ENCODE measurements at regions not wholly inside any gene's neighbourhood (a gene's known extent, or its start where the extent isn't known, plus 50 kb on each side); places are given as distances from the start of the nearest gene placed in this dataset.
"Not testable (repeated sequence)": the region's sequence is repeated elsewhere in the genome, so short reads cannot be mapped to it uniquely, and the experiment has no call there.

- no peak for DNase-seq (ENCODE audit: low spot score)
These were observed 102.9 kb upstream of the LRPAP1 start for GRCh38 chr4:3634894-3635820.

DNA sequence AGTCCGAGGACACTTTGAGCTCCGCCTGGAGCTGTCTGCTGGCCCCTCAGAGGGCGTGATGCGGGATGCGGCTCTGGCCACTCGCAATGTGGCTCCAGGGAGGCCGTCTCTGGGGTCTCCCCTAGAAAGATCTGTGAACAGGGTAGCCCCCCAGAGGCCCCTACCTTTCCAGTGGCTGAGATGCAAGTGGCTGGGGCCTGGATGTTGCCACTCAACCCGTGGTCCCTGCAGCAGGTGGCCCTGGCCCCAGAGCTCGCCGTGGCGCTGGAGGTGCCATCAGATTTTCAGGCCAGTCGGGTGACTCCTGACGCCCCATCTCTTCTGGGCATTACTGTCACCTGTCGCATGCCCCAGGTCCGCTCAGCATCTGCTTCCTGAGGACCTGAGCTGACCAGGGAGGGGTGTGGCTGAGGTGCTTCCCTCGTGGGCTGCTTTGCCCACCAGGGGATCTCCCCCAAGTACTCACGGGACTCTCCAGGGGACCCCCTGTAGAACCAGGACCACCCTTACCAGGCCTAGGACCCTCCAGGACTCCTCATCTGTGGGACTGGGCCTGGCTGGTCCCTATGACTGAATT lies 102.1 kb upstream of the LRPAP1 start:
- no peak for DNase-seq (ENCODE audit: low spot score)

DNA sequence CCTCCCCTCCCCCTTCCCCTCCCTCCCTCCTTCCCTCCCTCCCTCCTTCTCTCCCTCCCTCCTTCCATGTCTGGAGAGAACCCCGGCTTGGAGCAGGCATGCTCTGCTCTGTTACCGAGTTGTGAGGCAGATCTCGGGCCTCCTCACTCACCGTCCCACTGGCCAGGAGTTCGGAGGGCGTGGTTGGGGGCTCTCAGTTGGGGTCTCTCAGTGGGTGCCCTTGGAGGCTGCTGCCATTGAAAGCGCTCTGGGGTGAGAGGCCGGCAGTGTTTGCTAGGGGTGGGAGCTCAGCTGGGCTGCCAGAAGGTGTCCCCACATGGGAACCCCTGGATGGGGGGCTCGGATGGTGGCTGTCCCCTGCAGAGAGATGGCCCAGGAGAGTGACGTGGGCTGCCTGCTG lies 101.1 kb upstream of the LRPAP1 start:
- not testable (repeated sequence) for DNase-seq (ENCODE audit: low spot score)

DNA sequence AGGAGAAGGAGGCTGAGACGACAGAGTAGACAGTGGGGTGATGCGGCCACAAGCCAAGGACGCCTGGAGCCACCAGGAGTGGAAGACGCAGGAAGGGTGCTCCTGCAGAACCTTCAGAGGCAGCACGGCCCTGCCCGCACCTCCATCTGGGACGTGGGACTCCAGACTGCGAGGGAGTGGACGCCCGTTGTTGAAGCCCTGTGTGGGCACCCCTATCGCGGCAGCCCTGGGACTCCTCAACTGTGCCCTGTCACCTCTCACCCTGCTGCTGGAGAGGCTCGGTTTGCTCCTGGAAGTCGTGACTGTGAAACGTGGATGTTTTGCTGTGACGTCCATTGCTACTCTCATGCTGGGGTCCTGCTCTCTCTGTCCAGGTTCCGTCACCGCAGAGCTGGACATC lies 100.6 kb upstream of the LRPAP1 start:
- DNase-seq (ENCODE audit: low spot score), result not testable (repeated sequence)

DNA sequence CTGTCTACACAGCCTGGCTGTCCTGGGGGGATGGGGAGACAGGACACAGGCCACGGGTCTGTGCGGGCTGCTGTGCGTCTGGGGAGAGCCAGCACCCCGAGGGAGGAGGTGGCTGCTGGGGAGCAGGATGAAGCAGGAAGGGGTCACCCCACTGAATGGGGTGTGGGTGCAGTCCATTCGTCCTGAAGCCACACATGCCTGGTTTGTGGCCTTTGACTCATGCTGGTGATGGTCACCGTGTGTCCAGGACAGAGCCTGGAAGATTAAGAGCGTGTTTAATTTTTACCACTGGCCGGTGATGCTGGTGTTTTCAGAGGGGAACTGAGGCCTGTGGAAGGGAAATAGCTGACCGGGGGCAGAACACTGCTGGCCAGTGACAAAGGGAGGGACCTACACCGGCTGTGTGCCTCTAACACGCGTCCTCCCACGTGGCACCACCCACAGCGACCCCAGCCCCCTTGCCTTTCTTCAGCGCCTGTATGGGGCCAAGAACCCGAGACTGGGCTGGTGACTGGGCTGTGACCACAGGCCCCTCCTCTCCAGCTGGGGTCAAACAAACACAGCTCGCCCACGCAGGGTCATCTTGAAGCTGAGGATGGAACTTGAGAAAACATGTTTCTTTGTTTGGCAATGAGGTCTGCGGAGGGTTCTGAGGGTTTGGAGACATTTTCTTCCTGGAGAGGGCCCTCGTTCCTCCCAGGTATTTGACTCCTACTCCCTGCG lies 99.5 kb upstream of the LRPAP1 start:
- DNase-seq (ENCODE audit: low spot score), result not testable (repeated sequence)

DNA sequence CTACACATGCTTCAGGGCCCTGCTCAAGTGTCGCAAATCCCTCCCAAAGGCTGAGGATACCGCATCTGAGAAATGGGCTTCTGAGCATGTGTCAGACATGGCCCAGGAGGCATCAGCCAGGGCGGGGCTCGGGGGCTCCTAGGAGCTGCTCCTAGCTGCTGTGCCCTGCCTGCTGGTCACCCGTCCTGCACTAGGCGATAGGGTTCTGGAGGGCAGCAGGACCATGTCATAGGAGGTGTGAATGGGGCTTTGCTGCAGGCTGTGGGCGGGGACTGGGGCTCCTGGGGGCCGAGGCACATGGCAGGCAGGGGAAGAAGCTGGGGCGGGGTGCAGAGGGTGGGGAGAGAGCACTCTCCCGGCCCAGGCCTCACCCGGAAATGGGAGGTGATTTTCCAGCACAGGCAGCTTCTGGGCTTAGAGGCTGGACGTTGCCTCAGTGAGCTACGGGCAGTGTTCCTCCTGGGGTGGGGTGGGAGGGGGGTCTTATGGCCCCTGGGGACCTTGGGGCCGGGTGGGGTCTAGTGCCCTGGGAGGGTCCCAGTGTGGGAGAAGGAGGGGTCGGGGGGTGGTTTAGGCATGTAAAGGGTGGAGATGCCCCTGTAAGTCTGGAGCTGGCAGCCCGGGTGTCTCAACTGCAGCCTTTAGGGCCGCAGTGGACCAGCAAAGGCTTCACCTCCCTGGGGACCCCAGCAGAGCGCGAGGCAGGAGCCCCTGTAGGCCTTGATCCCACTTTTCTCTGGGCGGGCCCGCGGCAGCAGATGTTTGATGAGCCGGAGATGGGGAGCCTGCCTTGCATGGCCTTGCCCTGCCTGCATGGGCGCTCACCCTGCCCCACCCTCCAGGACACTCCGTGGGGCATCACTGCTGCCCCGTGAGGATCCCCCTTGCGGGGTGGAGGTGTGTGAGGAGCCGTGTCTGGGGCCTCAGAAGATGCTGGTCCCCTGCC lies 98.6 kb upstream of the LRPAP1 start:
- DNase-seq (ENCODE audit: low spot score), result no peak

DNA sequence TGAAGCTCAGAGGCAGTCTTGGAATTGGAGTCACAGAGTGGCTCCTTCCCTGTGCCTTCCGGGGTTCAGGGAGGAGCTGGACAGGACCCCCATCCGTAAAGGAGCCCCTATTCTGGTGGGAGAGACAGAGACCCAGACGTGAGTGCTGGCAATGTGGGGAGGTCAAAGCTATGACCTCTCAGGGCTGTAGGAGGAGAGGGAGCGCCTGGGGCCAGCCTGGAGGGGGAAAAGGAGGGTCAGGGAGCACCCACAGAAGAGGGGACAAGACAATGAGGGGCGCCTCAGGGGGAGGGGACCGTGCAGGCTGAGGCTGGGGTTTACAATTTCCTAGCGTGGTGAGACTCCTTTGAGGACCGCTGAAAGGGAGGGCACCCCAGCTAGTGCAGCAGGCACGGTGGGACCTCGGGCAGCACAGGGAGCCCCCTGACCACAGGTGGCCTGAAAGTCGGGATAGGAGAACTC lies 97.9 kb upstream of the LRPAP1 start:
- no peak for DNase-seq (ENCODE audit: low spot score)

DNA sequence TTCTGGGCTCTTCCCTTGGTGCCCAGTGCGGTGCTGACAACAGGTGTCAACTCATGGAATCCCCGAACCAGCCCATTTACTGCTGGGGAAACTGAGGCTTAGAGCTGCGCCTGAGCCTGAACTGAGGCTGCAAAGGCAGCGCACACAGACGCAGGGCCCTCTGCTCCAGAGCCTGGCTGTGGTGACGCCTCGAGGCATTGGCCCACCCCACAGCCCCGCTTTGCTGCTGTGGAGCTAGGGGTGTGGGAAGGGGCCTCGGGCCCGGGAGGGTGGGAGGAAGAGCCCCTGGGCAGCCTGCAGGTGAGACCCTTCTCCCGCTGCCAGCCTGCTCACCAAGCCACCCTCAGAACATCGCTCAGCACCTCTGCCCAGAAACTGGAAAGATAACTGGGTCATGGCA lies 97.4 kb upstream of the LRPAP1 start:
- DNase-seq (ENCODE audit: low spot score), result no peak

DNA sequence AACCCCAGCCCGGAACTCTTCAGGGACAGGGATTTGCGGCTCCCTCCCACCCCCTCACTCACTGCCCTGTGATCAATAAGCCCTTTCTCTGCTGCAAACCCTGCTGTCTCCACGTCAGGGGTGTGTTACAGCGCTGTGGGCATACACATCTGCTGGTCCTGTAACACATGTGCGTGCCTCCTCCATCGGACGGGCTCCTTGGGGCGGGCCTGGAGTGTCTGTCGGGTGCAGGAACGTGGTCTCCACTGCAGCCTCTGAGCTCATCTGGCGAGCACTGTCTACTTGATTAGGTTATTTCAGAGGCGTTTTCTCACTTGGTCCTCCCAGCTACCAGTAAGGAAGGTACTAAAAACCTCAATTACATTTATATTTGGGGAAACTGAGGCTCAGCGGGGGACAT lies 97.0 kb upstream of the LRPAP1 start:
- DNase-seq (ENCODE audit: low spot score), result not testable (repeated sequence)

DNA sequence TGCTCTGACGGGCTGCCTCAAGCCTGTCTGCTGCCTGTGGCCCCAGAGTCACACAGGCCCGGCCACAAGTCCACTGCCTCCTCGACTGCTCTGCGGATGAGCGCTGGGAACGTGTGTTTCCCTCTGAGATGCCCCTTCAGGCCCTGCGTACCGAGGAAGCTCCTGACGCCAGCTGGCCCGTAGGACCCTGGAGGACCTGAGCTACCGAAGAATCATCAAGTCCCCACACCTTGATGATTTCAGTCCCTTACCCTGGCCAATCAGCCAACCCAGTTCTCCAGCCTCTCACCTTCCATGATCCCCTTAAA lies 96.6 kb upstream of the LRPAP1 start:
- DNase-seq (ENCODE audit: low spot score), result no peak

DNA sequence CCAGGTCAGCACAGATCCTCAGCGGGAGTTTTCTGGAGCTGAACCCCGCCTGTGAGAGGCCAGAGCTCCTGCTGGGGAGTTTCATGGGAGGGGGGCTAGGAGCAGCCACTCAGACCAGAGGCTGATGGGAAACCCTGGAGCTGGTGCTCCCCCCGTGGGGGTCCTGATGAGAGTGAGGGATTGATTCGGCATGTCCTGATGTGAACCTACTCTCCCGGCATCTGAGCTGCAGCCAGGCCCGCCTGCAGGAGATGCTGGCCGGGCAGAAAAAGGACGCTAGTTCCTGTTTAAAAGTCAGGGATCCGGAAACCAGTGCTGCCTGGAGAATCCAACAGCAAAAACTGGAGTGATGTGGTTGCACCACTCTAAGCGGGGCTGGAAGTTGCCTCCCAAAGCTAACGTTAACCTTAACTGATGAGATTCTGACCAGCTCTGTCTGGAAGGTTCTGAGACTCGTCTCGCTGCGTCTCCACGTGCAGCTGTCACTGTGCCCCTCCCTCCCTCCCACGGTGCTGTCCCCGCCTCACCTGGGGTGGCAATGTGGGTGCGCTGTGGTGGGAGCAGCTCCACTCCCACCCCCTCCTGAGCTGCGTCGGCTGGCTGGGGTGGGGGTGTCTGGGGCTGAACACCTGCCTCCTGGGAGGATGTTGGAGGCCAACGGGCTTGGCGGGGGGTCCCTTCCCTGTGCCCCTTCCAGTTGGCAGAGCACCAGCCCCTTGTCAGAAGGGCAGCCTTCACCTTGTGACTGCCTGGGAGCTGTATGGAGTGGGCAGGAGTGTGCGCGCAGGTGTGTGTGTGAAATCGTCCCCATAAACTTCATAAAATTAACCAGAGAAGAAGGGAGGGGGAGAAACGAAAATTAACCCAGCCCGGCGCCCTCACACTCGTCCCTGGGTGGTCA lies 96.0 kb upstream of the LRPAP1 start:
- DNase-seq (ENCODE audit: low spot score), result not testable (repeated sequence)

- not testable (repeated sequence) for DNase-seq (ENCODE audit: low spot score)
These were observed 95.2 kb upstream of the LRPAP1 start for GRCh38 chr4:3627456-3627855.

DNA sequence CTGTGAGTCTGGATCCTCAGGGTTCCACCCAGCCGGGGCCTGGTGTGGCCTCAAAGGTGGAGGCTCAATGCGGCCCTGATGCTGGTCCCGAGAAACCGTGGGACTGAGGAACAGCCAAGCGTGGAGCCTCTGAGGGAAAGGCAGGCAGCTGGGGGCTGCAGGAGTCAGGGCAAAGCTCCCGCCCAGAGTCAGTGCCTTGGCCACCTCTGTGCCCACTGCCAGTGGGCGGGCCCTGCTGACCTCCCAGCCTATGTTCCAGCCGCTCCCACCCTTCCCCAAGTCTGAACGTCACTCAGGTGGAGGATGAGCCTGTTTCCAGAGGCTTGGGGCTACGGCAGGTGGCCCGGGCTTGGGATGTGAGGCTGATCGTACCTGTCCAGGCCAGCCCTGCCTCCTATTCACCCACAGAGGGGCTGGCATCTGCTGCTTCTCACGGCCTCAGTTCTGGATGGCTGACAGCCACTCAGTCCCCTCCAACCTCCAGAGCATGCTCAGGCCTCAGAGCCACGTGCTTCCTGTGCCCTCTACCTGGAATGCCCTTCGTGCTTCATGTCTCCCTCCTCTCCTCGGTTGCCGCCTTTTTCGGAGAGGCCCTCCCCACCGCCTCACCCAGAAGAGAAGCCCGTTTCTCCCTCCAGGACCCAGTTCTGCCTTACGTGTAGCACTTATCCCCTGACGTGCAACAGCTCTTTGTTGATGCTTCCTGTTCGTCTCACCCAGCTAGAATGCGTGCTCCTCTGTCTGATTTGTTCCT lies 94.1 kb upstream of the LRPAP1 start:
- DNase-seq (ENCODE audit: low spot score), result not testable (repeated sequence)

DNA sequence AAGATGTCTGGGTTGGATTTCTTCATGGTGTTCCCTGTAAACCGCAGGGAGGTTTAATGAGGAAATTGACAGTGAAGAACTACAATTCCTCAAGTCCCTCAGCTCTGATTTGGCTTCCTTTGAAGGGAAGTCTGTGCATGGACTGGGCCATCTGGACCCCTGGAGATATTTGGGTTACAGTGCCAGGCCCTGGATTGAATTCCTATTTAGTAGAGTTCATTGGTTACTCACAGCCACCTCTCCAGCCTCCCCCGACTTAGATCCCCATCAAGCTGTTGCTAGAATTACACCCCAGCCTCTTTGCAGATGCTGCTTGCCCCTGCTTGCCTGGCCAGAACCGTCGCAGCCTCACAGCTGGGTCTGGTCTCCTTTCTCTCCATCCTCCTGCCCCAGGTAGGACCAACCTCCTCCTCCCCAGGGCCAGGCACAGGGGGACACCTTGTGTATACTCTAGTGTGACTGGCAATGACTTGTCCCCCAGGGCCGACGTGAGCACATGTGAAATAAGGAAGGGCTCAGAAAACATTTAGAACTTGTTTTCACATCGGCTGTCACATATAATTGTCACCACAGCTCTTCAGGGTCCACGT lies 93.2 kb upstream of the LRPAP1 start:
- DNase-seq (ENCODE audit: low spot score), result not testable (repeated sequence)

- DNase-seq (ENCODE audit: low spot score), result not testable (repeated sequence)
These were observed 91.6 kb upstream of the LRPAP1 start for GRCh38 chr4:3623809-3624329.

DNA sequence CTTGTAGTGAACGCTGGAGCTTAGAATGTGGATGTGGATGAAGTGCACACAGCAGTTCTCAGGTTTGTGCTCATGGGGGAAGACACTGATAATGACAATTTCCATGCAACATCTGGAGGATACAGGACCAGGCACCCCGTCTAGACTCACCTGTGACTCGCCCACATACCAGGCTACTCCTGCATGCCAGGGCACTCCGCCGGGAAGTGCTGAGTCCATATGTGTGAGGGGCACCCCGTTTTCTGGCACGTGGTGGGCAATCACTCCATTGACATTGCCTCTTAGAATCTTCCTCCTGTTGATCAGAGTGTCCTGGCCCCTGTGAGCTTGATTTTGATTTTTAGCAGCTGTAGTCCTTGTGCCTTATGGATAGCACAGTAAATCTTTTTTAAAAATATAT lies 90.9 kb upstream of the LRPAP1 start:
- no peak for DNase-seq (ENCODE audit: low spot score)

DNA sequence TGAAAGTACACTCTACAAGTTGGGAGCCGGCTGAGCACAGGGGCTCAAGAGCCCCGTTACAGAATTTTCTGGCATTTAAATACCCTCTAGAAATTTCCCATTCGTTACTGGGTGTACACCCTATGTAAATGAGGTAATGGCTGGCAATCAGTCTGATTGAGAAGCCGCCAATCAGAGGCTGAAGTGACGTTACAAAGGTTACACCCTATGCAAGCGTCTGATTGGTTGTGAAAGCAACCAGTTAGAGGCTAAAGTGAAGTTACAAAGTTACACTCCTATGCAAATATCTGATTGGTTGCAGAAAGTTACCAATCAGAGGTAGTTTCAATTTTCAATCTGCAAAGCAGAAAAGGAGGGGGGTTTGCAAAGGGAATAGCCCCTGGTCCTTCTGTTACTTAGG lies 88.1 kb upstream of the LRPAP1 start:
- not testable (repeated sequence) for DNase-seq (ENCODE audit: low spot score)

- DNase-seq (ENCODE audit: low spot score), result not testable (repeated sequence)
These were observed 87.5 kb upstream of the LRPAP1 start for GRCh38 chr4:3619698-3620097.

DNA sequence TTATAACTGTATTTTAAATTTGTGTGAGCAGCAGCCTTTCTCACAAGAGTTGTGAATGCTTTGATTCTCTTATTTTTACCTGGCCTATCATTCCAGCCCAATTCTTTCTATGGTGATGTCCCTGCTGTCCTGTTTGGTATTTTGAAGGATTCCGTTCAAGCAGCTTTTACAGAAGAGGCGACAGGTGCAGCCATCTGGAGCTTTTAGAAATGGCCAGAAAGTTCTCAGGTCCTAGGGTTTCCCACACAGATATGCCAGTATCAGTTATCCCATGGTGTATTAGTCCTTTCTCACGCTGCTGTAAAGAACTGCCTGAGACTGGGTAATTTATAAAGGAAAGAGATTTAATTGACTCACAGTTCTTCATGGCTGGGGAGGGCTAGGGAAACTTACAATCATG lies 86.1 kb upstream of the LRPAP1 start:
- not testable (repeated sequence) for DNase-seq (ENCODE audit: low spot score)
